Retinal pigment epithelial cell (primary cell): ENCODE measurements at regions not wholly inside any gene's neighbourhood (a gene's known extent, or its start where the extent isn't known, plus 50 kb on each side); places are given as distances from the start of the nearest gene placed in this dataset.

Experiments used
- DNase-seq: peaks from one replicate; pipeline ENCODE4 v3.0.0-alpha.2; 2010; ENCODE audit warnings: low read depth
- H3K4me3 ChIP-seq: 2 replicates; pipeline ENCODE4 v1.5.1; 2011; ENCODE audit warnings: mild to moderate bottlenecking, low read length, control low read depth, moderate library complexity
- CTCF ChIP-seq: conservative IDR thresholded peaks from 2 replicates; pipeline ENCODE4 v1.5.1; 2011; ENCODE audit warnings: low read depth, low read length, control low read depth, inconsistent platforms

- H3K4me3 ChIP-seq: no peak overlapping the region
- no peak for TF ChIP-seq CTCF
- DNase-seq: no peak
Observed at GRCh38 chr3:152076148-152076547, 192.6 kb upstream of the MBNL1 start.

DNA sequence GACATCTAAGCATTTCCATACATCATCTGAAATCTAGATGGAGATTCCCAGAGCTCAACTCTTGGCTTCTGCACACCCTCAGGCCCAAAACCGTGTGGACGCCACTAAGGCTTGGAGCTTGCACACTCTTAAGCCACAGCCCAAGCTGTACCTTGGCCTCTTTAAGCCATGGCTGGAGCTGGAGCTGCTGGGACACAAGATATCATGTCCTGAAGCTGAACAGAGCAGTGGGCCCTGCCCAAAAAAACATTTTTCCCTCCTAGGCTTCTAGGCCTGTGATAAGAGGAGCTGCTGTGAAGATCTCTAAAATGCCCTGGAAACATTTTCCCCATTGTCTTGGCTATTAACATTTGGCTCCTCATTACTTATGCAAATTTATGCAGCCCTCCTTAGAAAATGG, 188.7 kb upstream of the MBNL1 start:
- DNase-seq: no peak
- H3K4me3 ChIP-seq: no peak overlapping the region
- no peak for TF ChIP-seq CTCF

- DNase-seq: no peak
- no peak for TF ChIP-seq CTCF
- H3K4me3 ChIP-seq: no peak overlapping the region
Observed at GRCh38 chr3:152083135-152083534, 185.6 kb upstream of the MBNL1 start.

GRCh38 chr3:152084441-152085158, 184.1 kb upstream of the MBNL1 start:
- no peak for TF ChIP-seq CTCF
- no peak overlapping the region for H3K4me3 ChIP-seq
- DNase-seq: no peak

- TF ChIP-seq CTCF: no peak
- DNase-seq: no peak
- H3K4me3 ChIP-seq: no peak overlapping the region
Observed at GRCh38 chr3:152087153-152087552, 181.6 kb upstream of the MBNL1 start.

DNA sequence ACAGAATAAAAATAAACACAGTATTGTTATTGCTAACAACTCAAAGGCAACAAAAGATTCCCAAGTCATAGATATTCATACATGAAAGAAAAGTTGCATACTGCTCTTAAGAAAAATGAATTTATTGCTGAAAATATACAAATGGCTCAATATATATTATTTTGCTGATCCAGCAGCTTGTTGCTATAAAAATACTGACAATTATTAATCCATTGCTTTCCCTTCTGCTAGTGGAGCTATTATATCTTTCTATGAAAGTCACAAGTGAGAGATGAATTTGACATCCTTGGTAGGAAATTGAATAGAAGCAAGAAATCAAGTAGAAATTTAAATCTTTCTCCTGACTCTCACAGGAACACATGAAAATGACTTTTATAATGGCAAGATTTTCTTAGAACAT, 179.2 kb upstream of the MBNL1 start:
- no peak for TF ChIP-seq CTCF
- DNase-seq: no peak
- H3K4me3 ChIP-seq: no peak overlapping the region

DNA sequence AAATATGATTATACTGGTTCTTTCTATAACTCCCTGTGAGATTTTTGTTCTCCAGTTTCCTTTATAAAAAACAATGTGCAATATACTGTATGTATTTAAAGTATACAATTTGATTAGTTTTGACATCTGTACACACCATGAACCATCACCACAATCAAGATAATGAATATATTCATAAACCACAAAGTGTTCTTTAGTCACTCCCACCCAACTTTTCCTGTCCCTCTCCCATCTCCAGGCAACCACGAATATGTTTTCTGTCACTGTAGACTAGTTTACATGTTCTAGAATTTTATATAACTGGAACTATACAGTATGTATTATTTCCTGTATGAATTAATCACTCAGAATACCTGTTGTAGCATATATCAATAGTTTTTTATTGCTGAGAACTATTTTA, 177.0 kb upstream of the MBNL1 start:
- no peak for TF ChIP-seq CTCF

More for the DNA sequence above, 177.0 kb upstream of the MBNL1 start:
- no peak overlapping the region for H3K4me3 ChIP-seq
- DNase-seq: no peak
